Osteocyte (in vitro differentiated cells): ENCODE measurements at regions not wholly inside any gene's neighbourhood (a gene's known extent, or its start where the extent isn't known, plus 50 kb on each side); places are given as distances from the start of the nearest gene placed in this dataset.
A peak's percentile ranks its signal among the peaks of the same experiment; 100 is the strongest.

ENCODE experiments used
- DNase-seq: peaks from one replicate; pipeline ENCODE4 v3.0.0; 2021; ENCODE audit warnings: mixed read lengths; ENCODE audit not compliant: unreplicated experiment; ENCODE audit errors: extremely low spot score
- H3K27ac Mint-ChIP-seq: one replicate; pipeline ENCODE4 v1.8.0; 2021; ENCODE audit warnings: mild to moderate bottlenecking, mixed read lengths; ENCODE audit not compliant: unreplicated experiment
- H3K27me3 Mint-ChIP-seq: one replicate; pipeline ENCODE4 v1.8.0; 2021; ENCODE audit warnings: mixed read lengths; ENCODE audit not compliant: unreplicated experiment
- H3K36me3 Mint-ChIP-seq: one replicate; pipeline ENCODE4 v1.8.0; 2021; ENCODE audit warnings: mixed read lengths; ENCODE audit not compliant: unreplicated experiment
- H3K4me1 Mint-ChIP-seq: one replicate; pipeline ENCODE4 v1.8.0; 2021; ENCODE audit warnings: mixed read lengths; ENCODE audit not compliant: unreplicated experiment
- H3K4me3 Mint-ChIP-seq: one replicate; pipeline ENCODE4 v1.8.0; 2021; ENCODE audit warnings: mild to moderate bottlenecking, moderate library complexity, mixed read lengths; ENCODE audit not compliant: unreplicated experiment
- H3K9me3 Mint-ChIP-seq: one replicate; pipeline ENCODE4 v1.8.0; 2021; ENCODE audit warnings: mixed read lengths; ENCODE audit not compliant: unreplicated experiment
- CTCF ChIP-seq: fragments of 200-600 bp; sonication (generic); IDR thresholded peaks from 2 replicates; pipeline ENCODE4 v1.5.0; 2021; ENCODE audit warnings: antibody characterized with exemption, mild to moderate bottlenecking, moderate library complexity

DNA sequence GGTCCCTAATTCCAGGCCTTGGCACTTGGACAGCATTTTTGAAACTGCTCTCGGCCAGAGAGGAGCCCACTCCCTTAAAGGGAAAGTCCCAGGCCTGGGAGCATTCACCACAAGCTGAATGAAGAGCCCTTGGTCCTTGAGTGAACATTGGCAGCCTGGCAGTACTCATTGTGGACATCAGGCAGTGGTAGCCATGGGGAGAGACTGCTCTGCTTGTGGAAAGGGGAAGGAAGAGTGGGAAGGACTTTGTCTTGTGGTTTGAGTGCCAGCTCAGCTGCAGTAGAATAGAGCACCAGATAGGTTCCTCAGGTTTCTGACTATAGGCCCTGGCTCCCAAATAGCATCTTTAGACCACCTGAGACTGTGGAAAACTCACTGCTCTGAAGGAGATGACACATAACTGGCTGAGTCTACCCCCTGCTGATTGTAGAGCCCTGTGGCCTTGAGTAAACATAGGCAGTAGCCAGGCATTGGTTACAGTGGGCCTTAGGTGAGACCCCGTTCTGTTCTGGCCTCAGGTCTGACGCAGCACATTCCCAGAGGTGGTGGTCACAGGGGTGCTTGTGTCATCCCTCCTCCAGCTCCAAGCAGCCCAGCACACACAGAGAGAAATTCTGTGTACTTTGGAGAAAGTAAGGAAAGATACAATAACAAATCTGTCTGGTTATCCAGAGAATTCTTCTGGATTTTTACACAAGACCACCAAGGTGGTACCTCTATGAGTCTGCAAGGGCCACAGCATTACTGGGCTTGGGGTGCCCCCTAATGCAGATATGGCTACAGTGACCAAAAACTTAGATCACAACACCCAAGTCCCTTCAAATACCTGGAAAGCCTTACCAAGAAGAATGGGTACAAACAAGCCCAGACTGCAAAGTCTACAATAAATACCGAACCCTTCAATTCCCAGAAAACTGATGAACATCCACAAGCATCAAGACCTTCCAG lies 153.8 kb downstream of the GNAI1 start:
- peak overlapping the region; percentile 10 for H3K27ac Mint-ChIP-seq
- H3K9me3 Mint-ChIP-seq, result peaks cover 15% of the 10 kb centered on the region
- peaks cover 9% of the 10 kb centered on the region for H3K4me1 Mint-ChIP-seq

GRCh38 chr7:80287400-80288174 lies 153.0 kb downstream of the GNAI1 start:
- DNase-seq, result no peak
- TF ChIP-seq CTCF, result no peak
- peaks cover 9% of the 10 kb centered on the region for H3K4me1 Mint-ChIP-seq
- no peak overlapping the region for H3K4me3 Mint-ChIP-seq
- H3K27me3 Mint-ChIP-seq, result no peaks in the 10 kb centered on the region
- H3K9me3 Mint-ChIP-seq, result peaks cover 10% of the 10 kb centered on the region
- peaks cover 5% of the 10 kb centered on the region for H3K36me3 Mint-ChIP-seq
- H3K27ac Mint-ChIP-seq, result peak overlapping the region; percentile 40

More for the DNA sequence above, 153.8 kb downstream of the GNAI1 start:
- Mint-ChIP-seq H3K36me3 (peaks cover 5% of the 10 kb centered on the region), H3K4me3 (no peak overlapping the region), H3K27me3 (no peaks in the 10 kb centered on the region)
- DNase-seq, result no peak
- TF ChIP-seq CTCF, result peak; percentile 52

DNA sequence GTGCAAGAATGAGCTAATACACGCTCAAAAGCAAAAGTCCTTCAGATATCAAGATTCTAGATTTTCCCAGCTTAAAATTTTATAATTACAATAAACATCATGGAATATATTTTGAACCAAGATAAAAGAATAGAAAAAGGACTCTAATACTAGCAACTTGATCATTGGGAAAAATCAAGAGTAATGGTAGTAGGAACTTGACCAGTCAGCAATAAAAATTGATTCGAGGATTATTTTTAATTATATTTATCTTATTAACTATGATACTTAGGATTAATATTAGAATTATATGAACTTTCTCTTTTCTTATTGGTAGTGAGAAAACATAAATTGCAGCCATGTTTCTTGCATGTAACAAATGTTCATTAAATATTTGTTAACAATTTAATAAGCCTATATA lies 152.0 kb downstream of the GNAI1 start:
- Mint-ChIP-seq H3K9me3 (peaks cover 10% of the 10 kb centered on the region), H3K27ac (no peak overlapping the region), H3K4me3 (no peak overlapping the region), H3K36me3 (peaks cover 5% of the 10 kb centered on the region), H3K27me3 (no peaks in the 10 kb centered on the region), H3K4me1 (peaks cover 9% of the 10 kb centered on the region)
- DNase-seq, result no peak
- no peak for TF ChIP-seq CTCF

- H3K4me3 Mint-ChIP-seq, result no peak overlapping the region
- H3K27me3 Mint-ChIP-seq, result no peaks in the 10 kb centered on the region
- no peaks in the 10 kb centered on the region for H3K9me3 Mint-ChIP-seq
- no peak overlapping the region for H3K27ac Mint-ChIP-seq
- peaks cover 11% of the 10 kb centered on the region for H3K4me1 Mint-ChIP-seq
- H3K36me3 Mint-ChIP-seq, result no peaks in the 10 kb centered on the region
- DNase-seq, result no peak
- TF ChIP-seq CTCF, result no peak
Measured at GRCh38 chr7:80284855-80285254, 150.2 kb downstream of the GNAI1 start.

- H3K27me3 Mint-ChIP-seq, result no peaks in the 10 kb centered on the region
- TF ChIP-seq CTCF, result no peak
- no peaks in the 10 kb centered on the region for H3K9me3 Mint-ChIP-seq
- peaks cover 38% of the 10 kb centered on the region for H3K4me1 Mint-ChIP-seq
- no peak for DNase-seq
- H3K4me3 Mint-ChIP-seq, result no peak overlapping the region
- no peak overlapping the region for H3K27ac Mint-ChIP-seq
- no peaks in the 10 kb centered on the region for H3K36me3 Mint-ChIP-seq
Measured at GRCh38 chr7:80279760-80280159, 145.1 kb downstream of the GNAI1 start.
